H7 (cell line): ENCODE measurements at regions not wholly inside any gene's neighbourhood (a gene's known extent, or its start where the extent isn't known, plus 50 kb on each side); places are given as distances from the start of the nearest gene placed in this dataset.
A peak's percentile ranks its signal among the peaks of the same experiment; 100 is the strongest.
"Not testable (repeated sequence)": the region's sequence is repeated elsewhere in the genome, so short reads cannot be mapped to it uniquely, and the experiment has no call there.

Source experiments
- DNase-seq: peaks from one replicate; pipeline ENCODE4 v3.0.0; 2012
- H3K27me3 ChIP-seq: 2 replicates; pipeline ENCODE4 v1.6.0; 2011; ENCODE audit warnings: mild to moderate bottlenecking, low read length; ENCODE audit not compliant: control insufficient read depth, insufficient read depth
- H3K36me3 ChIP-seq: replicated peaks from 2 replicates; pipeline ENCODE4 v1.5.1; 2011; ENCODE audit warnings: low read length; ENCODE audit not compliant: control insufficient read depth, insufficient read depth
- H3K4me3 ChIP-seq: 2 replicates; pipeline ENCODE4 v1.5.1; 2011; ENCODE audit warnings: low read depth, mild to moderate bottlenecking, control low read depth, low read length, moderate library complexity; ENCODE audit not compliant: insufficient read depth

DNA sequence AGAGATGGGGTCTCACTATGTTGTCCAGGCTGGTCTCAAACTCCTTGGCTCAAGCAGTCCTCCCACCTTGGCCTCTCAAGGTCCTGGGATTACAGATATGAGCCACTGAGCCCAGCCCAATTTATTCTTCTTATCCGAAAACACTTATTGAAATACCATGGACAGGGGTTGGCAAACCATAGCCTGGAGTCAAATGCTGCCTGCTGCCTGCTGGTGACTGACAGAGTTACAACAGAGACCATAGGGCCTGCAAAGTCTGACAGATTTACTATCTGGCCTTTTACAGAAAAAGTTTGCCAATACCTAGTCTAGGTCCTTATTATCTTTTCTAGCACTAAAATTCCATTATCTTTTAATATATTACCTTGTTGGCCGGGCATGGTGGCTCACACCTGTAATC, 87.1 kb upstream of the ZNF281 start:
- Histone ChIP-seq H3K27me3 (no peaks in the 10 kb centered on the region), H3K4me3 (no peak overlapping the region), H3K36me3 (no peaks in the 10 kb centered on the region)
- DNase-seq, result no peak

GRCh38 chr1:200495901-200496300, 86.1 kb upstream of the ZNF281 start:
- H3K4me3 ChIP-seq, result no peak overlapping the region
- H3K27me3 ChIP-seq, result no peaks in the 10 kb centered on the region
- DNase-seq, result no peak

DNA sequence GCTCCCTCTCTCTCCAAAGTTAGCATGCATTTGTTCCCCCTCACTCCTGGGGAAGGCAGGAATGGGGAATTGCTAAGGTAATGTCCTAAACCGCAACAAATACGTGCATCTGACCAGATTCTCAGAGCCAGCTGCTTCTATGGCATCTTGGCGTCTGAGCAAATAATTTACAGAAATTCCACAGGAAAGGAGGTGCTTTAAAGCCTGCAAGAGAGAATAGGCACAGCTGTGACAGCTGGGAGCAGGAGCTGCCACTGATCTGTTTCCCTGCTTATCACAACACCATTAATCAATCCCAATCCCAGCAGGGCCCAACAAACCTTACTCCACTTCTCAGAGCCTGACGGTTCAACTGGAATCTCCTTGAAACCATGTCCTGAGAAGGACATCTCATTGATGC, 83.5 kb upstream of the ZNF281 start:
- no peaks in the 10 kb centered on the region for H3K27me3 ChIP-seq
- H3K4me3 ChIP-seq, result no peak overlapping the region
- no peaks in the 10 kb centered on the region for H3K36me3 ChIP-seq
- no peak for DNase-seq

More at GRCh38 chr1:200495901-200496300, 86.1 kb upstream of the ZNF281 start:
- H3K36me3 ChIP-seq, result no peaks in the 10 kb centered on the region

GRCh38 chr1:200491103-200491502, 81.3 kb upstream of the ZNF281 start:
- Histone ChIP-seq H3K4me3 (no peak overlapping the region), H3K27me3 (no peaks in the 10 kb centered on the region), H3K36me3 (no peaks in the 10 kb centered on the region)
- no peak for DNase-seq

DNA sequence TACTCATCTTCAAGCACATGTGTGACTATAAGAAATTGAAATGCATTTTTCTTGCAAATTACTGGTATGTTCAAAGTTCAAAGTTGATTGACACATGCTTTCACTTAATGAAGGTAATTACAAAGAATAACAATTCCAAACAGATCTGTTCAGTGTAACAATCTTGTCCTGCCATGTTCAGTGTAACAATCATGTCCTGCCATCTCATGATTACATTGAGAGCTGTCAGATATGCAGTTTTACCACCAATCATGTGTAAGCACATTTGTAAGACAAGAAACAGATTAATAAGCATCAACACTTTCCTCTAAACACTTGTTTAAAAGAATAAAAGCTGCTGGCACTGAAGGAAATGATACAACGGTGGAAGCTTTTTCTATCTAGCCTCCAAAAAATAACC, 80.3 kb upstream of the ZNF281 start:
- DNase-seq, result no peak
- no peak overlapping the region for H3K4me3 ChIP-seq
- no peaks in the 10 kb centered on the region for H3K36me3 ChIP-seq
- H3K27me3 ChIP-seq, result no peaks in the 10 kb centered on the region

DNA sequence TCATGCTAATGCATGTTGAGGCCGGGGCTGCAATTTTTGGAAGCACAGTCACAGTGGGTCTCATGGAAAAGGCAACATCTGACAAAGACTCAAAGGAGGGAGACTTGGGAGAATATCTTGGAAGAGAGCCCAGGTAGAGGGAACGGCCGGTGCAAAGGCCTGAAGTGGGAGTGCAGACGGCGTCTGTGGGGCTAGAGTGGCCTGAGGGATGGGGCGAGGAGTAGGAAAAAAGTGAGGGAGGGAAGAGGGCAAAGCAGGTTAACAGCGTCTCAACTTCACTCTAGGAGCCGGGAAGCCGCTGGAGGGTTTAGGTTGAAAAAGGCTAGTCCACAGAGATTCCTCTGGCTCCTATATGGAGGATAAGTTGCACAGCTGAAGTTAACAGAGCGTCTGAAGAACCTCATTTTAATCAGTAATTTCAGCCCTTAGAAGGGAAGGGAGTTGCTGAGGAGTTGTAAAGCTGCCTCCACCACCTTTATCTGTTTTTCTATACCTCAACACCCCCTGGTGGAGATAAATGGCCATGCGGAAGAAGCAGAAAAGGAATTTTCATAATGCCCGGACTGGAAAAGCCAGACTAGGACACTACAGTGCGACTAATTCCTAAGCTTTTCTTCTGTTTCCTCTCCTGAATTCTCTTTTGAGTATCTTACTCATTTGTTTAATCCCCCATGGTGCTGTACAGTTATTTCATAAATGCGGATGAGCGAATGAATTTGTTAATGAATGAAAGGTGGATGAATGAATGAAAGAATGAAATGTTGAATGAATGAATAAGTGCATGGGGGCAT, 78.7 kb upstream of the ZNF281 start:
- peak overlapping the region; percentile 16 for H3K4me3 ChIP-seq
- H3K36me3 ChIP-seq, result no peaks in the 10 kb centered on the region
- H3K27me3 ChIP-seq, result no peaks in the 10 kb centered on the region
- peak; percentile 60 for DNase-seq

- no peaks in the 10 kb centered on the region for H3K36me3 ChIP-seq
- DNase-seq, result no peak
- H3K27me3 ChIP-seq, result no peaks in the 10 kb centered on the region
- H3K4me3 ChIP-seq, result no peak overlapping the region
Measured at GRCh38 chr1:200487650-200488049, 77.8 kb upstream of the ZNF281 start.

DNA sequence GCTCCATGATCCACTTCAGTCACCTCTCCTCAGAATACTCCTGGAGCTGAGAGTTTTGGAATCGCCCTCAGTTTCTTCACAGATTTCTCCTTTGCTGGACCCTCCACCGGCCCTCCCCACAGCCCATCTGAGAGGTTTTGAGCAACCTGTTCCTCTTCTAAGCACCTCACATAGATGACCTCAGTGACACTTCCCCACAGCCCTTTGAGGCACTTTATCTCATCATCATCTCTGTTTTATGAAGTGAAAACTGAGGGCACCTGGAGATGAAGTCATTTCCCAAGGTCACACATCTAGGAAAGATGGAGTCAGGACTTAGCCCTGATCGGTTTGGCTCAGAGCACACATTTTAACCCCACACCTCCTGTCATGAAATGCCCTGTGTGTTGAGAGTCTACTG, 76.8 kb upstream of the ZNF281 start:
- H3K36me3 ChIP-seq, result no peaks in the 10 kb centered on the region
- DNase-seq, result no peak
- H3K27me3 ChIP-seq, result no peaks in the 10 kb centered on the region
- H3K4me3 ChIP-seq, result no peak overlapping the region

DNA sequence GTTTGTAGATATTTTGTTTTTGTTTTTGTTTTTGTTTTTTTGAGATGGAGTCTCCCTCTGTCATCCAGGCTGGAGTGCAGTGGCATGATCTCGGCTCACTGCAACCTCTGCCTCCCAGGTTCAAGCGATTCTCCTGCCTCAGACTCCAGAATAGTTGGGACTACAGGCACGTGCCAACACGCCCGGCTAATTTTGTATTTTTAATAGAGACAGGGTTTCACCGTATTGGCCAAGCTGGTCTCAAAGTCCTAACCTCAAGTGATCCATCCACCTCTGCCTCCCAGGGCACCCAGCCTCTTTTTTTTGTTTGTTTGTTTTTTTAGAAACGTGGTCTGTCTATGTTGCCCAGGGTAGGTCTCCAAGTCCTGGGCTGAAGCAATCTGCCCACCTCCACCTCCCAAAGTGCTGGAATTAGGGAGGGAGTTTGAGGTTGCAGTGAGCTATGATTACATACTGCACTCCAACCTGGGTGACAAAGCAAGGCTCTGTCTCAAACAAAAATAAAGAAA, 74.7 kb upstream of the ZNF281 start:
- not testable (repeated sequence) for DNase-seq, H3K27me3 ChIP-seq, H3K36me3 ChIP-seq, H3K4me3 ChIP-seq

DNA sequence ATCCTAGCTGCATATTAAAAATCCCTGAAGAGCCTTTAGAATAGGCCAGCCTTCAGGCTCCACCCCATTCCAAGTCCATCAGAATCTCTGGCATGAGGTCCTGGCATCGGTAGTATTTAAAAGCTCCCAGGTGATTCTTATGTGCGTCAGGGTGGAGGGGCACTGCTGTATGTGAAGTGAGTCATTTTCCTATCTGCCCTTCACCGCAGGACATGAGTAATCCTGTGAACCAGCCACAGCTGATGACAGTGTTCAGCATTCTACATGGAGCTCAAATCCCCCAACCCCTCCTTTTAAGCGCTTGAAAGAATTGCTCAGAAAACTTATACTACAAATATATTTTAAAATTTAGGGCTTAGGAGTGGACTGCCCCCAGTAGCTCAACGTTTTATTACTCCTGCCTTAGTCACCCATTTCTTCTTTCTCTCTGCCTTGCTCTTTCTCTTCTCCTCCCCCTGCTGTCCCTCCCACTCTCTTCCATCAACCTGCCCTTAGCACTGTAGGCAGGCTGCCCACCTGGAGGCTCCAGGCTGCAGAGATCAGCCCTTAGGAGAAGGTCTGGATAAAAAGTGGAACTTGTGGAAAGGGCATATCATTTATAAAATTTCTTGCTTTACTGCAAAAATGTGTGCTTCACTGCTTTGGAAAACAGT, 73.8 kb upstream of the ZNF281 start:
- H3K4me3 ChIP-seq, result no peak overlapping the region
- H3K36me3 ChIP-seq, result no peaks in the 10 kb centered on the region; the same call in 1 of the 2 replicates
- H3K27me3 ChIP-seq, result no peaks in the 10 kb centered on the region
- DNase-seq, result peak; percentile 55

DNA sequence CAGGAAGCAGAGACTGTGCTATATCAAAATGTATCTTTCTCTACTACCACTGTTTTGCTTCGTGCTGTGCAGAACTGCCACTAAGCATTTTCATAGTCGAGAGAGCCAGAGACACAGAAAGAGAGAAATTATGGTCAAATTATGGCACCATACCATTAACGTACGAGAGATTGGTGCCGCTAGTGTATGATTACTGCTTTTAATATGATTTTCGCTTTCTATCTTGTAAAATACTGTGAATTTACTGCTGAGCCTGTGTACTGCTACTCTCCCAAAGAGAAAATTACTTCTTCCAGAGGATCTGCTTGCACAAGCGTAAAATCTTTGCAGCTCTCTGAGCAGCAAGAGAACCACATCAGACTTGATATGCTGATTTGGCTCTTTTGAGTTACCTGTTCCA, 71.1 kb upstream of the ZNF281 start:
- Histone ChIP-seq H3K36me3 (no peaks in the 10 kb centered on the region; the same call in none of the 2 replicates), H3K4me3 (no peak overlapping the region), H3K27me3 (no peaks in the 10 kb centered on the region)
- DNase-seq, result no peak

GRCh38 chr1:200479816-200480215, 70.0 kb upstream of the ZNF281 start:
- H3K27me3 ChIP-seq, result no peaks in the 10 kb centered on the region
- no peak overlapping the region for H3K4me3 ChIP-seq
- no peak for DNase-seq
- H3K36me3 ChIP-seq, result no peaks in the 10 kb centered on the region; the same call in none of the 2 replicates

DNA sequence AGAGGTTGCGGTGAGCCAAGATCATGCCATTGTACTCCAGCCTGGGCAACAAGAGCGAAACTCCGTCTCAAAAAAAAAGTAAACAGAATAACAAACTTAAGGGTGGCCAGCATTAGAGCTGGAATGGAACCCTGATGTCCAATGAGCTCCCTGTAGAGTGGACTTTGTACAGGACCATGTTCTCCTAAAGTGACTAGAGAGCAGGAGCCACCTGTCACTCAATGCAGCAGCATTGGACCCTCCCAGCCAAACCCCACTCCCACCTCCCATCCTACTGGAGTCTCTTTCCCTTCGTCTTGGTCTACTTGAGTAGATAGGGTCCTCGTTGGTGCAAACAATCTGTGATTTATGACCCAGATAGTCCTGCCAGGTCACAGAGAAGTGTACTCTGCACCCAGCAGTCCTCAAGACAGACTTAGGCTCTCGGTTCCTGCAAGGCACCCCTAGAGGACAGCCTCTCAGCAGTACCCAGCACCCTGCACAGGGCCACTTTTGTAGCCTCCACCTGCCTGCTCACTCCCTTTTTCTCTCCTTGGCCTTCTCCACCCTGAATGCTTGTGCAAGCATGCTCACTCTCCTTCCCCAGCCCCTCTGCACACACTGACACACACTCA, 69.2 kb upstream of the ZNF281 start:
- DNase-seq, result no peak
- no peaks in the 10 kb centered on the region for H3K27me3 ChIP-seq
- peaks cover 2% of the 10 kb centered on the region for H3K36me3 ChIP-seq
- H3K4me3 ChIP-seq, result no peak overlapping the region

DNA sequence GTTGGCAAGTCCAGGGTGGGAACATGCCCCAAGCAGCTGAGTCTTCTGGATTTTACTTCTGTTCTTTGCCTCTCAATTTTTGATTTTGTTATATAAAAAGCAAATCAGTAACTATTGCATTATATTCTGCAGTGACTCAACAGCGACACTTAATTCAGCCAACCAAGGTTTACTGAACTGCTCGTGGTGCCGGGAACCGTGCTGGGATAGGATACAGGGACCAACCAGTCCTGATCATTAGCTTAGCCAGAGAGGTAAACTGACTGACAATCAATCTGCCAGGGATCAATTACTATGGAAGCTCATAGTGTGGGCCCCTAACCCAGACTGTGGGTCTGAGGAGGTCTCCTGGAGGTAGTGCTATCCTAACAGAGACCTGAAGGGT, 68.4 kb upstream of the ZNF281 start:
- H3K4me3 ChIP-seq, result no peak overlapping the region
- H3K36me3 ChIP-seq, result peaks cover 5% of the 10 kb centered on the region
- no peaks in the 10 kb centered on the region for H3K27me3 ChIP-seq
- DNase-seq, result no peak

GRCh38 chr1:200474633-200475032, 64.8 kb upstream of the ZNF281 start:
- no peaks in the 10 kb centered on the region for H3K27me3 ChIP-seq
- no peak overlapping the region for H3K4me3 ChIP-seq
- H3K36me3 ChIP-seq, result peaks cover 5% of the 10 kb centered on the region
- no peak for DNase-seq
